ENCODE measurements at regions not wholly inside any gene's neighbourhood (a gene's known extent, or its start where the extent isn't known, plus 50 kb on each side); places are given as distances from the start of the nearest gene placed in this dataset.

DNA sequence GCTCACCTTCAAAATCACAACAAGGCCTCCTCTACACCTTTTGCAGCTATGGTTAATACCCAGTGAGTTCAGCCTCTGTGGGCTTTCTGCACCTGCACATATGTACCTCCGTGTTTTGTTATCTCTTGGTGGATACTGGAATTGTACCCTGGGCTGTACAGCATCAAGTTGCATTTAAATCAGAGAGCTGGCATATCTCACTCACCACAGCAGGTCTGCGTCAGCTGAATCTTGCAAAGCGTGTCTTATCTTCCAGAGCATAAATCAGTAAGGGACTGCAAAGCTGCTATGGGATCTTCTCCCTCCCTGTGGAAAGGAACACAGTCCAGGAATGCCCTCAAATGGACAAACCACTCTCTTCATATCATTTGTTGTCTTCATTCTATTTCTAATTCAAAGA lies 1048.7 kb downstream of the UQCRFS1 start:
- no peak for TF ChIP-seq CTCF (IDR thresholded peaks at IDR 0.05)
- TF ChIP-seq RFX5 (IDR thresholded peaks at IDR 0.05): no peak
- no peak for TF ChIP-seq MAX (IDR thresholded peaks at IDR 0.05)
- TF ChIP-seq BHLHE40 (IDR thresholded peaks at IDR 0.05; ENCODE audit: low read depth, low read length): no peak

All from A549 (cell line).